HG02571 (cell line): ENCODE measurements at regions not wholly inside any gene's neighbourhood (a gene's known extent, or its start where the extent isn't known, plus 50 kb on each side); places are given as distances from the start of the nearest gene placed in this dataset.
A peak's percentile ranks its signal among the peaks of the same experiment; 100 is the strongest.
"Not testable (repeated sequence)": the region's sequence is repeated elsewhere in the genome, so short reads cannot be mapped to it uniquely, and the experiment has no call there.

Source experiments
- ATAC-seq: cut with Tn5 transposase; IDR thresholded peaks from one replicate; pipeline ENCODE4 v1.9.1; 2021; ENCODE audit warnings: mild to moderate bottlenecking, moderate library complexity; ENCODE audit not compliant: unreplicated experiment

- ATAC-seq = no peak
Observed at GRCh38 chr2:161044921-161045320, 115.3 kb upstream of the TANK start.

GRCh38 chr2:161045726-161046125 is 114.5 kb upstream of the TANK start:
- ATAC-seq = no peak

GRCh38 chr2:161046876-161047275 is 113.4 kb upstream of the TANK start:
- ATAC-seq = no peak

- ATAC-seq = no peak
Observed at GRCh38 chr2:161048317-161048716, 111.9 kb upstream of the TANK start.

- no peak for ATAC-seq
Observed at GRCh38 chr2:161049559-161049958, 110.7 kb upstream of the TANK start.

- no peak for ATAC-seq
Observed at GRCh38 chr2:161052214-161052613, 108.0 kb upstream of the TANK start.

- no peak for ATAC-seq
Observed at GRCh38 chr2:161055289-161055688, 104.9 kb upstream of the TANK start.

- no peak for ATAC-seq
Observed at GRCh38 chr2:161059388-161059787, 100.8 kb upstream of the TANK start.

GRCh38 chr2:161061786-161062185 is 98.4 kb upstream of the TANK start:
- ATAC-seq = no peak

GRCh38 chr2:161063157-161063945 is 96.9 kb upstream of the TANK start:
- ATAC-seq = peak; percentile 80

GRCh38 chr2:161063946-161064306 is 96.3 kb upstream of the TANK start:
- ATAC-seq = peak; percentile 33

GRCh38 chr2:161067846-161068350 is 92.3 kb upstream of the TANK start:
- no peak for ATAC-seq

- ATAC-seq = no peak
Observed at GRCh38 chr2:161068670-161069069, 91.6 kb upstream of the TANK start.

GRCh38 chr2:161070693-161071479 is 89.3 kb upstream of the TANK start:
- ATAC-seq = no peak

- ATAC-seq = not testable (repeated sequence)
Observed at GRCh38 chr2:161072436-161072835, 87.8 kb upstream of the TANK start.

- ATAC-seq = no peak
Observed at GRCh38 chr2:161075701-161076100, 84.5 kb upstream of the TANK start.

- ATAC-seq = no peak
Observed at GRCh38 chr2:161076936-161077335, 83.3 kb upstream of the TANK start.

GRCh38 chr2:161077367-161078210 is 82.6 kb upstream of the TANK start:
- peak; percentile 81 for ATAC-seq

GRCh38 chr2:161078211-161078539 is 82.1 kb upstream of the TANK start:
- ATAC-seq = no peak

- ATAC-seq = no peak
Observed at GRCh38 chr2:161085149-161085548, 75.1 kb upstream of the TANK start.

- ATAC-seq = peak; percentile 76
Observed at GRCh38 chr2:161088658-161089350, 71.4 kb upstream of the TANK start.
